ENCODE measurements at regions not wholly inside any gene's neighbourhood (a gene's known extent, or its start where the extent isn't known, plus 50 kb on each side); places are given as distances from the start of the nearest gene placed in this dataset.

- TF ChIP-seq YY1 (IDR thresholded peaks at IDR 0.05; ENCODE audit: insufficient read depth, insufficient read length), result no peak
- no peak for TF ChIP-seq ZNF274 (IDR thresholded peaks at IDR 0.05; ENCODE audit: low read depth, low read length)
- TF ChIP-seq SUZ12 (IDR thresholded peaks at IDR 0.05; ENCODE audit: extremely low read depth, insufficient read depth, insufficient read length), result no peak
These were observed 152.1 kb upstream of the TENM3 start for GRCh38 chr4:182091128-182091527.

All from NT2/D1 (cell line).